OCI-LY7 (cell line): ENCODE measurements at regions not wholly inside any gene's neighbourhood (a gene's known extent, or its start where the extent isn't known, plus 50 kb on each side); places are given as distances from the start of the nearest gene placed in this dataset.

Experiments
- BruUV-seq: library from RNA; stranded (reverse); fragments of 400-500 nt; replicated peaks from 2 replicates; lab custom pipeline; 2021; lab: Mats Ljungman, UMichigan
- CTCF ChIA-PET: fragments of 300-600 bp; sonication (Branson Sonifier 250); formaldehyde crosslinking; loops from one replicate; lab custom pipeline; 2022; ENCODE audit warnings: antibody characterized with exemption; ENCODE audit not compliant: unreplicated experiment; lab: Charles Lee
- POLR2A ChIA-PET: fragments of 300-600 bp; sonication (Branson Sonifier 250); formaldehyde crosslinking; loops from one replicate; lab custom pipeline; 2022; ENCODE audit warnings: antibody characterized with exemption; lab: Charles Lee
- DNase-seq: peaks from one replicate; pipeline ENCODE4 v3.0.0-alpha.2; 2015; ENCODE audit warnings: low spot score
- H2AFZ ChIP-seq: fragments of 200-600 bp; sonication (generic), shearing (Covaris generic); 2 replicates; pipeline ENCODE4 v1.6.1; 2014; ENCODE audit warnings: mild to moderate bottlenecking, antibody characterized with exemption, low read length, moderate library complexity
- H3K27ac ChIP-seq: fragments of 200-600 bp; sonication (generic); 2 replicates; pipeline ENCODE4 v1.5.1; 2014; ENCODE audit warnings: mixed run types, low read depth, mild to moderate bottlenecking, moderate library complexity, low read length, inconsistent platforms; ENCODE audit not compliant: poor library complexity, severe bottlenecking
- H3K36me3 ChIP-seq: fragments of 200-600 bp; sonication (generic); 2 replicates; pipeline ENCODE4 v1.6.1; 2014; ENCODE audit warnings: mild to moderate bottlenecking, antibody characterized with exemption, low read length, moderate library complexity, mixed read lengths; ENCODE audit not compliant: insufficient read depth
- H3K4me1 ChIP-seq: fragments of 200-600 bp; sonication (generic); 2 replicates; pipeline ENCODE4 v1.5.1; 2014; ENCODE audit warnings: mild to moderate bottlenecking, low read length; ENCODE audit not compliant: insufficient read depth, poor library complexity, severe bottlenecking
- H3K4me2 ChIP-seq: fragments of 200-600 bp; sonication (generic); 2 replicates; pipeline ENCODE4 v1.6.1; 2014; ENCODE audit warnings: mild to moderate bottlenecking, low read length
- H3K4me3 ChIP-seq: fragments of 200-600 bp; sonication (generic); 2 replicates; pipeline ENCODE4 v1.5.1; 2014; ENCODE audit warnings: mild to moderate bottlenecking, low read depth, low read length; ENCODE audit not compliant: poor library complexity, severe bottlenecking
- H3K79me2 ChIP-seq: fragments of 200-600 bp; sonication (generic); 2 replicates; pipeline ENCODE4 v1.6.1; 2016; ENCODE audit warnings: low read depth, mild to moderate bottlenecking, low read length, moderate library complexity, mixed read lengths; ENCODE audit not compliant: insufficient read depth
- H3K9me2 ChIP-seq: fragments of 200-600 bp; sonication (generic); 2 replicates; pipeline ENCODE4 v1.6.1; 2016; ENCODE audit warnings: mild to moderate bottlenecking, low read length, mixed read lengths; ENCODE audit not compliant: insufficient read depth
- H3K9me3 ChIP-seq: fragments of 200-600 bp; sonication (generic); 2 replicates; pipeline ENCODE4 v1.6.1; 2014; ENCODE audit warnings: mild to moderate bottlenecking, mixed run types, low read length, mixed read lengths
- H4K20me1 ChIP-seq: fragments of 200-600 bp; sonication (generic); 2 replicates; pipeline ENCODE4 v1.6.1; 2014; ENCODE audit warnings: mild to moderate bottlenecking, antibody characterized with exemption, low read length, moderate library complexity, mixed read lengths; ENCODE audit not compliant: insufficient read depth
- CTCF ChIP-seq: fragments of 200-600 bp; sonication (generic); conservative IDR thresholded peaks from 2 replicates; pipeline ENCODE4 v1.5.1; 2014; ENCODE audit warnings: mild to moderate bottlenecking, antibody characterized with exemption, low read length, moderate library complexity, mixed read lengths
- EZH2phosphoT487 ChIP-seq: fragments of 200-600 bp; sonication (generic); IDR thresholded peaks from 2 replicates; pipeline ENCODE4 v1.6.1; 2018; ENCODE audit warnings: low read depth, borderline replicate concordance, mild to moderate bottlenecking, mixed run types, antibody characterized with exemption, low read length, moderate library complexity, mixed read lengths
- intact Hi-C: fragments of 100-400 bp; cut with micrococcal nuclease; formaldehyde crosslinking; loops from one replicate; pipeline ENCODE4 v1.10.0; 2022; ENCODE audit not compliant: unreplicated experiment

GRCh38 chr12:115648463-115648862, 629.0 kb downstream of the MED13L start:
- CTCF ChIA-PET = no interaction called here

GRCh38 chr12:115646210-115646609, 631.3 kb downstream of the MED13L start:
- intact Hi-C loops = no loop called here
- H3K27ac ChIP-seq = no peak overlapping the region
- H3K79me2 ChIP-seq = no peaks in the 10 kb centered on the region
- no peaks in the 10 kb centered on the region for H3K4me1 ChIP-seq
- no TSS peak for BruUV-seq
- H3K9me2 ChIP-seq = no peaks in the 10 kb centered on the region
- TF ChIP-seq EZH2phosphoT487 (no peak), CTCF (no peak)
- no peaks in the 10 kb centered on the region for H3K36me3 ChIP-seq
- no peak overlapping the region for H2AFZ ChIP-seq
- H3K4me3 ChIP-seq = no peak overlapping the region
- POLR2A ChIA-PET = no interaction called here
- CTCF ChIA-PET = no interaction called here
- H3K4me2 ChIP-seq = no peak overlapping the region
- no peaks in the 10 kb centered on the region for H4K20me1 ChIP-seq
- no peak for DNase-seq
- H3K9me3 ChIP-seq = no peaks in the 10 kb centered on the region

More at GRCh38 chr12:115648463-115648862, 629.0 kb downstream of the MED13L start:
- POLR2A ChIA-PET = no interaction called here
- no peak for DNase-seq
- TF ChIP-seq EZH2phosphoT487 = no peak
- TF ChIP-seq CTCF = no peak
- no peaks in the 10 kb centered on the region for H3K9me3 ChIP-seq
- no peak overlapping the region for H2AFZ ChIP-seq
- H3K4me3 ChIP-seq = no peak overlapping the region
- intact Hi-C loops = no loop called here
- no TSS peak for BruUV-seq
- no peaks in the 10 kb centered on the region for H3K36me3 ChIP-seq
- no peak overlapping the region for H3K27ac ChIP-seq
- no peaks in the 10 kb centered on the region for H3K9me2 ChIP-seq
- no peaks in the 10 kb centered on the region for H3K79me2 ChIP-seq
- no peaks in the 10 kb centered on the region for H3K4me1 ChIP-seq
- H3K4me2 ChIP-seq = no peak overlapping the region
- H4K20me1 ChIP-seq = no peaks in the 10 kb centered on the region

- no peaks in the 10 kb centered on the region for H3K36me3 ChIP-seq
- CTCF ChIA-PET = no interaction called here
- H3K4me3 ChIP-seq = no peak overlapping the region
- intact Hi-C loops = no loop called here
- no peak overlapping the region for H2AFZ ChIP-seq
- H4K20me1 ChIP-seq = no peaks in the 10 kb centered on the region
- H3K79me2 ChIP-seq = no peaks in the 10 kb centered on the region
- H3K27ac ChIP-seq = no peak overlapping the region
- no peak for TF ChIP-seq EZH2phosphoT487
- TF ChIP-seq CTCF = no peak
- no peaks in the 10 kb centered on the region for H3K9me2 ChIP-seq
- DNase-seq = no peak
- H3K9me3 ChIP-seq = no peaks in the 10 kb centered on the region
- no peak overlapping the region for H3K4me2 ChIP-seq
- POLR2A ChIA-PET = no interaction called here
- H3K4me1 ChIP-seq = no peaks in the 10 kb centered on the region
- BruUV-seq = no TSS peak
Measured at GRCh38 chr12:115640929-115641328, 636.6 kb downstream of the MED13L start.
